ENCODE measurements at regions not wholly inside any gene's neighbourhood (a gene's known extent, or its start where the extent isn't known, plus 50 kb on each side); places are given as distances from the start of the nearest gene placed in this dataset.
"Not testable (repeated sequence)": the region's sequence is repeated elsewhere in the genome, so short reads cannot be mapped to it uniquely, and the experiment has no call there.

DNA sequence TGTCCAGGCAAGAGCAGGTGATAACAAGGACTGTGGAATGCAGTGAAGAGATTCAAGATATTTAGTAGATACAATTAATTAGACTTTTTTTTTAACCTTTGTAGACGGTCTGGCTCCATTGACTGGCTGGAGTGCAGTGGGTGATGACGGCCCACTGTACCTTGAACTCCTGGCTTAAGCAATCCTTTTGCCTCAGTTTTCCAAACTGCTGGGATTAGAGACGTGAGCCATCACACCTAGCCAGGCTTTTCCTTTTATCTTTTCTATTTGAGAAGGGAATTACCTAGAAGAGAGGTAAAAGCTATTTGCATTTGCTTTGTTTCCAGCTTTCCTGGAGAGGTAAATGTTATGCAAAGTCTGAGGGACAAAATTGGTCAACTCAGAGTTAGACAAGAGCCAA lies 213.0 kb upstream of the MAGI2 start:
- 52 to 68% methylated on average over 3 of the region's 3 CpGs for WGBS, 2 donors

DNA sequence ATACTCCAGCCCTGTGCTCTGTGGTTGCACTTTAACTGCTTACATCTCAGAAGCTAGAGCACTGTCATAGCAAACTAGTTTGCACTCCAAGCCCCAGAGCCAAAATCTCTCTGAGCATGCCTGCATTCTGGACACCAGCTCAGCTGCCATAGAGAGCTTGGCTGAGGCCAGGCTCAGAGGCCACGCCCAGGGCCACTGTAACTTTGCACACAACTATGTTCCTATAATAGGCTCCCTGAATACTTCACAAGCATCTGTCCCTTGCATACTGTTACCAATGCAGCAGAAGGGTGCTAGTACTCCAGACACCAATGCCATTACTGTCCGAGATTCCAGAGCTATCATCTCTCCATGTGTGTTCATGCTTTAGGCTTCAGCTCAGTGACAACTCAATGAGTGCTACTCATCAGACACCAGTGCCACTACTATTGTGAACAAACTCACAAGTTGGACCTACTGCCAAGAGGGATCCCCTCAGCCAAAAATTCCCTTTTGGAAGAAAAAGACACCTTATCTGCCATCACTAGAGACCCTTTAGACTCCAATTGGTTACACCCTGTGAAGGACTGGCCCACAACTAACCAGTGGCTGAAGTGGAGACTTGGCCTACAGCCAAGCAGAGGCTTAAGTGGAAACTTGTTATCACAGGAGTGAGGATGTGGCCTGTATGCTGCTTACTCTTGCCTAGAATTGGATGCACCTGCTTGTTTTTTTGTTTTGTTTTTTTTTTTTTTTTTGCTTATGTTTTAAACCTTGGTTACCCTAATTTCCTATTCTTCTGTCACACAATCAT lies 211.6 kb upstream of the MAGI2 start:
- no peaks in the 10 kb centered on the region for H3K27me3 ChIP-seq (ENCODE audit: control insufficient read depth in 1 of 2, insufficient read depth in 2 of 2, low read length in 2 of 2)
- H3K36me3 ChIP-seq (ENCODE audit: control insufficient read depth in 2 of 2, insufficient read depth in 2 of 2, low read length in 1 of 2), result no peaks in the 10 kb centered on the region
- no peak overlapping the region for H3K4me3 ChIP-seq (ENCODE audit: low read depth in 1 of 2, low read length in 2 of 2)
- H3K27ac ChIP-seq (ENCODE audit: low read depth in 2 of 2, low read length in 1 of 2), result no peak overlapping the region
- no peaks in the 10 kb centered on the region for H3K9me3 ChIP-seq (ENCODE audit: control insufficient read depth in 2 of 2, insufficient read depth in 1 of 2, low read depth in 1 of 2, low read length in 1 of 2)
- WGBS, 2 donors, result 72 to 74% methylated on average over 2 of the region's 2 CpGs
- no peaks in the 10 kb centered on the region for H3K4me1 ChIP-seq (ENCODE audit: control insufficient read depth in 2 of 2, insufficient read depth in 2 of 2, low read length in 1 of 2)

More for the DNA sequence above, 213.0 kb upstream of the MAGI2 start:
- Histone ChIP-seq H3K36me3 (ENCODE audit: control insufficient read depth in 2 of 2, insufficient read depth in 2 of 2, low read length in 1 of 2) (no peaks in the 10 kb centered on the region), H3K4me1 (ENCODE audit: control insufficient read depth in 2 of 2, insufficient read depth in 2 of 2, low read length in 1 of 2) (no peaks in the 10 kb centered on the region), H3K27ac (ENCODE audit: low read depth in 2 of 2, low read length in 1 of 2) (no peak overlapping the region), H3K4me3 (ENCODE audit: low read depth in 1 of 2, low read length in 2 of 2) (no peak overlapping the region), H3K9me3 (ENCODE audit: control insufficient read depth in 2 of 2, insufficient read depth in 1 of 2, low read depth in 1 of 2, low read length in 1 of 2) (peaks cover 0 to 3% of the 10 kb centered on the region in 2 donors), H3K27me3 (ENCODE audit: control insufficient read depth in 1 of 2, insufficient read depth in 2 of 2, low read length in 2 of 2) (no peaks in the 10 kb centered on the region)

DNA sequence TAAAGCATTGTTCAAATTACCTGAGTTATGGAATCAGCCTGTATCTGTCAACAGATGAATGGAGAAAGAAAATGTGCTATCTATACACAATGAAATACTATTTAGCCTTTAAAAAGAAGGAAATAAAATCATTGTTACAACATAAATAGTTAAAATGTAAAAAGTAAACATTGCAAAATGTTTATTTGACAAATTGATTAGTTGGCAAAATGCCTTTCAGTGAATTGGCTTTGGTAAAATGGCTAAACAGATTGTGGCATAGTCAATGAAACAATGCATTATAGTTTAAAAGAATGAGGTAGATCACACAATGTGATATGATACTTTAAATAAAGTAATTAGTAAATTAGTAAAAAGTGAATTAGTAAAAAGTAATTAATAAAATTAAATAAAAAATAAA lies 204.8 kb upstream of the MAGI2 start:
- no peak overlapping the region for H3K4me3 ChIP-seq (ENCODE audit: low read depth in 1 of 2, low read length in 2 of 2)
- H3K36me3 ChIP-seq (ENCODE audit: control insufficient read depth in 2 of 2, insufficient read depth in 2 of 2, low read length in 1 of 2), result no peaks in the 10 kb centered on the region
- H3K27me3 ChIP-seq (ENCODE audit: control insufficient read depth in 1 of 2, insufficient read depth in 2 of 2, low read length in 2 of 2), result no peaks in the 10 kb centered on the region
- no peaks in the 10 kb centered on the region for H3K9me3 ChIP-seq (ENCODE audit: control insufficient read depth in 2 of 2, insufficient read depth in 1 of 2, low read depth in 1 of 2, low read length in 1 of 2)
- H3K4me1 ChIP-seq (ENCODE audit: control insufficient read depth in 2 of 2, insufficient read depth in 2 of 2, low read length in 1 of 2), result no peaks in the 10 kb centered on the region
- no peak overlapping the region for H3K27ac ChIP-seq (ENCODE audit: low read depth in 2 of 2, low read length in 1 of 2)

DNA sequence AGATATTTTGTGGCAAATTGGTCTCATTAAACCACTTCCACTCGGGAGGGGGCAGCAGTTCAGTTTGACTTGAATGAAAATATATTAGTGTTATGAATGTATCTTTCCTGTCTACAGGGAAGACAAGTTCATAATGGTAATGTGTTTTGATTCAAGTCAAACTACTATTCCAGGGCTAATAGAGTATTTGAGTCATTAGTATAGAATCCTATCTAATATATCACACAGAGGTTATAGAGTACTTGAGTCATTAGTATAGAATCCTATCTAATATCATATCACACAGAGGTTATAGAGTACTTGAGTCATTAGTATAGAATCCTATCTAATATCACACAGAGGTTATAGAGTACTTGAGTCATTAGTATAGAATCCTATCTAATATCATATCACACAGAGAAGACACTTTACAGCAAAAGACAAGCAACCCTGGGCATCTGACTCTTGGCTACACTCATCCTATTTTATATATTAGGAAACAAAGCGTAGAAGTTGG lies 199.7 kb upstream of the MAGI2 start:
- Histone ChIP-seq H3K9me3 (ENCODE audit: control insufficient read depth in 2 of 2, insufficient read depth in 1 of 2, low read depth in 1 of 2, low read length in 1 of 2) (peaks cover 3% of the 10 kb centered on the region in 2 donors), H3K27ac (ENCODE audit: low read depth in 2 of 2, low read length in 1 of 2) (no peak overlapping the region), H3K27me3 (ENCODE audit: control insufficient read depth in 1 of 2, insufficient read depth in 2 of 2, low read length in 2 of 2) (no peaks in the 10 kb centered on the region), H3K4me3 (ENCODE audit: low read depth in 1 of 2, low read length in 2 of 2) (no peak overlapping the region), H3K4me1 (ENCODE audit: control insufficient read depth in 2 of 2, insufficient read depth in 2 of 2, low read length in 1 of 2) (no peaks in the 10 kb centered on the region), H3K36me3 (ENCODE audit: control insufficient read depth in 2 of 2, insufficient read depth in 2 of 2, low read length in 1 of 2) (no peaks in the 10 kb centered on the region)
- WGBS, 2 donors, result 78 to 79% methylated on average over 2 of the region's 2 CpGs

DNA sequence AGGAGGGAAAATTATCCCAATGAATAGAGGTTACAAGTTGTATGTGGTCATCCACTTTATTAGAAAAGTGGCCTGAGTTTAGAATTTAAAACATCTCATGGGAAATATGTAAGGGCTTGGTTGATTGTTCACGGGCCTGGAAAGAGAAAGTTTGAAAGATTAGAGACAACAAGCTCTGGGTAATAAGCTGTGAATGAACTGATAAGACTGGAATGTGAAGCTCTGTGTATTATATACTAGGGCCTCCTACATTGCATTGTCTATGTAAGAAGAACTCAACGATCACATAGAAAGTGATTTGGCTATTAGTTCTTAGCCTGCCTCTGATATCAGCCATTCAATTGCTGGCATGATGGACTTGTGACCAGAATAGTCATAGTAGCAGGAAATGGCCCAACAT lies 199.2 kb upstream of the MAGI2 start:
- peaks cover 3 to 7% of the 10 kb centered on the region in 2 donors for H3K9me3 ChIP-seq (ENCODE audit: control insufficient read depth in 2 of 2, insufficient read depth in 1 of 2, low read depth in 1 of 2, low read length in 1 of 2)
- H3K27ac ChIP-seq (ENCODE audit: low read depth in 2 of 2, low read length in 1 of 2), result no peak overlapping the region
- H3K36me3 ChIP-seq (ENCODE audit: control insufficient read depth in 2 of 2, insufficient read depth in 2 of 2, low read length in 1 of 2), result no peaks in the 10 kb centered on the region
- H3K27me3 ChIP-seq (ENCODE audit: control insufficient read depth in 1 of 2, insufficient read depth in 2 of 2, low read length in 2 of 2), result no peaks in the 10 kb centered on the region
- 43 to 60% methylated on average over 2 of the region's 2 CpGs for WGBS, 2 donors
- H3K4me1 ChIP-seq (ENCODE audit: control insufficient read depth in 2 of 2, insufficient read depth in 2 of 2, low read length in 1 of 2), result no peaks in the 10 kb centered on the region
- H3K4me3 ChIP-seq (ENCODE audit: low read depth in 1 of 2, low read length in 2 of 2), result no peak overlapping the region

DNA sequence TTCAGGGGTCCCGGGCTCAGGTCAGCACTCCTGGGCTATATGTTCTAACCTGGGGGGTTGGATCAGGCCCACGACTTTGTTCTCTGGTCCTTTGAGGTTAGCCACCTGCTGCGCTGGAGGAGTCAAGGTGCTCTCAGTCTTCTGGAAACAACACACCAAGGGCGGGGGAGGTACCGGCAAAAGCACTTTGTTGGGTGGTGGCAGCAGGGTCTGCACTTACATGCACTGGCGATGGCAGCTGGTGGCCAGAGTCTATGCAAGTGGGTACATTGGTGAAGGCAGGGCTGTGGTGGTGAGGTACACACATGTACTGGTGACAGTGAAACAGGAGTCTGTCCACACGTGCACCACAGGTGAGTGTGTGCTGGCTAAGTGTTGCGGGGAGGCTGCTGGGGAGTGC lies 194.2 kb upstream of the MAGI2 start:
- Histone ChIP-seq H3K27me3 (ENCODE audit: control insufficient read depth in 1 of 2, insufficient read depth in 2 of 2, low read length in 2 of 2) (no peaks in the 10 kb centered on the region), H3K4me3 (ENCODE audit: low read depth in 1 of 2, low read length in 2 of 2) (no peak overlapping the region), H3K4me1 (ENCODE audit: control insufficient read depth in 2 of 2, insufficient read depth in 2 of 2, low read length in 1 of 2) (no peaks in the 10 kb centered on the region), H3K36me3 (ENCODE audit: control insufficient read depth in 2 of 2, insufficient read depth in 2 of 2, low read length in 1 of 2) (no peaks in the 10 kb centered on the region), H3K27ac (ENCODE audit: low read depth in 2 of 2, low read length in 1 of 2) (no peak overlapping the region), H3K9me3 (ENCODE audit: control insufficient read depth in 2 of 2, insufficient read depth in 1 of 2, low read depth in 1 of 2, low read length in 1 of 2) (peaks cover 3 to 7% of the 10 kb centered on the region in 2 donors)
- WGBS, 2 donors, result 88 to 91% methylated on average over 8 of the region's 8 CpGs

DNA sequence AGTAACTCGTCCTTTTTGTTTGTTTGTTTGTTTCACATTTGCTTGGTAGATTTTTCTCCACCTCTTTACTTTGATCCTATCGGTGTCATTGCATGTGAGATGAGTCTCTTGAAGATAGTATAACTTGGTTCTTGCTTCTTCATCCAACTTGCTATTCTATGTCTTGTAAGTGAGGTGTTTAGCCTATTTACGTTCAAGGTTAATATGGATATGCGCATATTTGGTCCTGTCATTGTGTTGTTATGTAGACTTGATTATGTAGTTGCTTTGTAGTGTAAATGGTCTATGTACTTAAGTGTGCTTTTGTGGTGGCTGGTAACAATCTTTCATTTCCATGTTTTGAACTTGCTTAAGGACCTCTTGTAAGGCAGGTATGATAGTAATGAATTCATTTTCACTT lies 192.8 kb upstream of the MAGI2 start:
- no peaks in the 10 kb centered on the region for H3K27me3 ChIP-seq (ENCODE audit: control insufficient read depth in 1 of 2, insufficient read depth in 2 of 2, low read length in 2 of 2)

DNA sequence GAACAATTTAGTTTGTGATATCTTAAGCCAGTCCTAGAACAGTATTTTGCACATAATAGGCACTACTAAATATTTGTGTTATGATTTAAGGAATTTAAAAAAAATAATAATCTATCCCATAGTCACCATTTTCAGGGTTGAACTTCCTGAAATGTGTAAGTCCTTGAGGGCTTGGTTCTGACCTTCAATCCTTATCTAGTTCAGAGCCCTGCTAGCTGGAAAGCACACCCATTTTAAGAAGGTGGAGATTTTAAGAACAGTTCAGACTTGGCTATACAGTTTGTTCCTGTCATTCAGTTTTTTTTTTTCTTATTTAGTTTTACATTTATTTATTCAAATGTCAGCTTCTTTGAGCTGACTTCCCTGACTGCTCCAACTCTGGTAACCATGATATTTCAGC lies 183.4 kb upstream of the MAGI2 start:
- Histone ChIP-seq H3K27ac (ENCODE audit: low read depth in 2 of 2, low read length in 1 of 2) (no peak overlapping the region), H3K4me3 (ENCODE audit: low read depth in 1 of 2, low read length in 2 of 2) (no peak overlapping the region), H3K27me3 (ENCODE audit: control insufficient read depth in 1 of 2, insufficient read depth in 2 of 2, low read length in 2 of 2) (no peaks in the 10 kb centered on the region), H3K4me1 (ENCODE audit: control insufficient read depth in 2 of 2, insufficient read depth in 2 of 2, low read length in 1 of 2) (no peaks in the 10 kb centered on the region), H3K9me3 (ENCODE audit: control insufficient read depth in 2 of 2, insufficient read depth in 1 of 2, low read depth in 1 of 2, low read length in 1 of 2) (no peaks in the 10 kb centered on the region), H3K36me3 (ENCODE audit: control insufficient read depth in 2 of 2, insufficient read depth in 2 of 2, low read length in 1 of 2) (no peaks in the 10 kb centered on the region)

More for the DNA sequence above, 192.8 kb upstream of the MAGI2 start:
- Histone ChIP-seq H3K4me1 (ENCODE audit: control insufficient read depth in 2 of 2, insufficient read depth in 2 of 2, low read length in 1 of 2) (no peaks in the 10 kb centered on the region), H3K36me3 (ENCODE audit: control insufficient read depth in 2 of 2, insufficient read depth in 2 of 2, low read length in 1 of 2) (no peaks in the 10 kb centered on the region), H3K4me3 (ENCODE audit: low read depth in 1 of 2, low read length in 2 of 2) (no peak overlapping the region), H3K27ac (ENCODE audit: low read depth in 2 of 2, low read length in 1 of 2) (no peak overlapping the region), H3K9me3 (ENCODE audit: control insufficient read depth in 2 of 2, insufficient read depth in 1 of 2, low read depth in 1 of 2, low read length in 1 of 2) (peaks cover 3 to 7% of the 10 kb centered on the region in 2 donors)
- 76 to 83% methylated on average over 4 of the region's 4 CpGs for WGBS, 2 donors

DNA sequence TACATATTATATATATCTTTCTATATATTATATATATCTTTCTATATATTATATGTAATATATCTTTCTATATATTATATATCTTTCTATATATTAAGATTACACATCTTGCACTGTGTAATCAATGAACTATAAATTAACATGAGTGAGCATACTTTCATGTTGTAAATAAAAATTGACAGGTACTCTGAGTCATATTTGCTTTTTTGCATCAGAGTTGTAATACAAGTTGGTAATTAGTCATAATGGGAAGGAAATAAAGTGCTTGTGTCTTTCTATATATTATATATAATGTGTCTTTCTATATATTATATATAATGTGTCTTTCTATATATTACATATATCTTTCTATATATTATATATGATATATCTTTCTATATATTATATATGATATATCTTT lies 172.5 kb upstream of the MAGI2 start:
- H3K27ac ChIP-seq (ENCODE audit: low read depth in 2 of 2, low read length in 1 of 2); H3K4me3 ChIP-seq (ENCODE audit: low read depth in 1 of 2, low read length in 2 of 2): not testable (repeated sequence)

DNA sequence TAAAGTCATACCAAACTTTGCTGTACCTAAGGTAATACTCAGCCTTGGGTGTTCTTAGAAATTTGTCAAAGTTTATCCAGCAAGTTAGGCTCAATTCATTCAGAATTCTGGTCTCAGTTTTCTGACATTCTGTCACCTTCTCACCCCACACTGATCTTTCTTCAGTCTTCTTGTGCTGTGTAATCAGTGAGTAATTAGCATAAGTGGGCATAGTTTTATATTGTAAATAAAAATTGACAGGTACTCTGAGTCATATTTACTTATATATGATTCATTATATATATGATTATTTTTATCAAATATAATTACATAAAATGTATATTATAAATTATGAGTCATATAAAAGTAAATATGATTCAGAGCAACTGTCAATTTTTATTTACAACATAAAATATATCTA lies 170.9 kb upstream of the MAGI2 start:
- Histone ChIP-seq H3K36me3 (ENCODE audit: control insufficient read depth in 2 of 2, insufficient read depth in 2 of 2, low read length in 1 of 2) (no peaks in the 10 kb centered on the region), H3K9me3 (ENCODE audit: control insufficient read depth in 2 of 2, insufficient read depth in 1 of 2, low read depth in 1 of 2, low read length in 1 of 2) (no peaks in the 10 kb centered on the region), H3K4me3 (ENCODE audit: low read depth in 1 of 2, low read length in 2 of 2) (no peak overlapping the region), H3K4me1 (ENCODE audit: control insufficient read depth in 2 of 2, insufficient read depth in 2 of 2, low read length in 1 of 2) (no peaks in the 10 kb centered on the region), H3K27ac (ENCODE audit: low read depth in 2 of 2, low read length in 1 of 2) (no peak overlapping the region), H3K27me3 (ENCODE audit: control insufficient read depth in 1 of 2, insufficient read depth in 2 of 2, low read length in 2 of 2) (no peaks in the 10 kb centered on the region)

More for the DNA sequence above, 172.5 kb upstream of the MAGI2 start:
- not testable (repeated sequence) for H3K27me3 ChIP-seq (ENCODE audit: control insufficient read depth in 1 of 2, insufficient read depth in 2 of 2, low read length in 2 of 2); H3K36me3 ChIP-seq (ENCODE audit: control insufficient read depth in 2 of 2, insufficient read depth in 2 of 2, low read length in 1 of 2); H3K4me1 ChIP-seq (ENCODE audit: control insufficient read depth in 2 of 2, insufficient read depth in 2 of 2, low read length in 1 of 2); H3K9me3 ChIP-seq (ENCODE audit: control insufficient read depth in 2 of 2, insufficient read depth in 1 of 2, low read depth in 1 of 2, low read length in 1 of 2)
